H1 (cell line): ENCODE measurements at regions not wholly inside any gene's neighbourhood (a gene's known extent, or its start where the extent isn't known, plus 50 kb on each side); places are given as distances from the start of the nearest gene placed in this dataset.

Experiments
- BCL11A ChIP-seq, 2 experiments: IDR thresholded peaks; one replicate each; pipeline ENCODE4 v1.6.1; 2011; ENCODE audit warnings: low read depth in 2 of 2, low read length in 2 of 2, mild to moderate bottlenecking in 2 of 2
- CHD2 ChIP-seq: IDR thresholded peaks from 2 replicates; pipeline ENCODE4 v1.6.1; 2012; ENCODE audit warnings: low read length, improper control_type of control experiment
- CHD7 ChIP-seq: fragments of 300-600 bp; sonication (generic); IDR thresholded peaks from 2 replicates; pipeline ENCODE4 v1.7.1; 2012; ENCODE audit warnings: low read length, moderate library complexity, mild to moderate bottlenecking, inconsistent platforms; ENCODE audit not compliant: insufficient replicate concordance
- E2F6 ChIP-seq: IDR thresholded peaks from 2 replicates; pipeline ENCODE4 v1.6.1; 2012; ENCODE audit warnings: inconsistent platforms
- HDAC2 ChIP-seq, 2 experiments: fragments of 300-600 bp in 1 of 2; sonication (generic) in 1 of 2; IDR thresholded peaks; 2 replicates each; pipeline ENCODE4 v1.6.1; 2011 to 2012; ENCODE audit warnings: low read depth in 2 of 2, low read length in 2 of 2, mild to moderate bottlenecking in 2 of 2, moderate library complexity in 2 of 2, borderline replicate concordance in 1 of 2, inconsistent platforms in 1 of 2
- KDM1A ChIP-seq: fragments of 200-600, 300-600 bp; sonication (generic); IDR thresholded peaks from 2 replicates; pipeline ENCODE4 v1.7.1; 2016; ENCODE audit warnings: mild to moderate bottlenecking, low read length, borderline replicate concordance
- KDM4A ChIP-seq: IDR thresholded peaks from one replicate; pipeline ENCODE4 v1.7.1; 2012; ENCODE audit warnings: low read depth, mild to moderate bottlenecking, moderate library complexity, low read length, inconsistent platforms; ENCODE audit not compliant: severe bottlenecking
- NRF1 ChIP-seq: IDR thresholded peaks from 2 replicates; pipeline ENCODE4 v1.6.1; 2011; ENCODE audit warnings: mild to moderate bottlenecking, low read depth, low read length, improper control_type of control experiment
- RBBP5 ChIP-seq: IDR thresholded peaks from 2 replicates; pipeline ENCODE4 v1.7.1; 2012; ENCODE audit warnings: low read depth, mild to moderate bottlenecking, inconsistent platforms, low read length, moderate library complexity, borderline replicate concordance
- USF2 ChIP-seq: IDR thresholded peaks from 2 replicates; pipeline ENCODE4 v1.6.1; 2011; ENCODE audit warnings: low read length, improper control_type of control experiment

GRCh38 chr6:14335071-14335470 is 217.5 kb downstream of the CD83 start (continued):
- TF ChIP-seq CHD7 (no peak), HDAC2 (IDR thresholded peaks at IDR 0.05; ENCODE audit: borderline replicate concordance in 1 of 2, low read depth in 2 of 2, low read length in 2 of 2) (no peak), USF2 (no peak), NRF1 (no peak), KDM1A (no peak), KDM4A (no peak), CHD2 (no peak), BCL11A (IDR thresholded peaks at IDR 0.05; ENCODE audit: low read depth in 2 of 2, low read length in 2 of 2) (no peak), E2F6 (no peak), RBBP5 (no peak)
